ENCODE measurements at regions not wholly inside any gene's neighbourhood (a gene's known extent, or its start where the extent isn't known, plus 50 kb on each side); places are given as distances from the start of the nearest gene placed in this dataset.

DNA sequence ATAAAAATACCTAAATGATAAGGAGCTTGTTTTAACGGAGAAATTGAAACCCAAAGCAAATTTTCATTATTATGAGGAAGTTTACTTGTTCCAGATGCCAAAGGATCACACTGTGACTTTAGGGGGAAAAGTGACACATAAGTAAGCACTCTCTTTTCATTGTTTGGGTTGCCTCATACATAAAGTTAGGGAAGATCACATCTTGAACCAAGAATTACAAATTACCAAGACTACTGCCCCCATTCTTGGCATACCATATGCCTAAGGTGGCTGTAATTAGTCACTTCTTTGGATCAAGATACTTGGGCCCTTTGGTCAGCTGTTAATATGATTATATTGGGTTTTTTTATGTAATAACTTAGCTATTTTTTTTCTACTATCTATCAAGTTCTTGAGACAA, 269.0 kb downstream of the COL12A1 start:
- TF ChIP-seq, protein P1, sequence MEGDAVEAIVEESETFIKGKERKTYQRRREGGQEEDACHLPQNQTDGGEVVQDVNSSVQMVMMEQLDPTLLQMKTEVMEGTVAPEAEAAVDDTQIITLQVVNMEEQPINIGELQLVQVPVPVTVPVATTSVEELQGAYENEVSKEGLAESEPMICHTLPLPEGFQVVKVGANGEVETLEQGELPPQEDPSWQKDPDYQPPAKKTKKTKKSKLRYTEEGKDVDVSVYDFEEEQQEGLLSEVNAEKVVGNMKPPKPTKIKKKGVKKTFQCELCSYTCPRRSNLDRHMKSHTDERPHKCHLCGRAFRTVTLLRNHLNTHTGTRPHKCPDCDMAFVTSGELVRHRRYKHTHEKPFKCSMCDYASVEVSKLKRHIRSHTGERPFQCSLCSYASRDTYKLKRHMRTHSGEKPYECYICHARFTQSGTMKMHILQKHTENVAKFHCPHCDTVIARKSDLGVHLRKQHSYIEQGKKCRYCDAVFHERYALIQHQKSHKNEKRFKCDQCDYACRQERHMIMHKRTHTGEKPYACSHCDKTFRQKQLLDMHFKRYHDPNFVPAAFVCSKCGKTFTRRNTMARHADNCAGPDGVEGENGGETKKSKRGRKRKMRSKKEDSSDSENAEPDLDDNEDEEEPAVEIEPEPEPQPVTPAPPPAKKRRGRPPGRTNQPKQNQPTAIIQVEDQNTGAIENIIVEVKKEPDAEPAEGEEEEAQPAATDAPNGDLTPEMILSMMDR (IDR thresholded peaks at IDR 0.05; ENCODE audit: low read depth, low read length, poor library complexity, severe bottlenecking), result no peak
- no peak for TF ChIP-seq EZH2phosphoT487 (IDR thresholded peaks at IDR 0.05; ENCODE audit: borderline replicate concordance, low read length)
